GM12872 (cell line): ENCODE measurements at regions not wholly inside any gene's neighbourhood (a gene's known extent, or its start where the extent isn't known, plus 50 kb on each side); places are given as distances from the start of the nearest gene placed in this dataset.

Experiments used
- CTCF ChIP-seq: IDR thresholded peaks from 3 replicates; pipeline ENCODE4 v1.5.1; 2011; ENCODE audit warnings: low read depth, mild to moderate bottlenecking, low read length, moderate library complexity; ENCODE audit not compliant: insufficient read depth

- TF ChIP-seq CTCF, result no peak
Observed at GRCh38 chr17:33352526-33352925, 59.4 kb upstream of the ASIC2 start.

GRCh38 chr17:33356266-33356665, 63.2 kb upstream of the ASIC2 start:
- no peak for TF ChIP-seq CTCF

GRCh38 chr17:33363475-33363874, 70.4 kb upstream of the ASIC2 start:
- TF ChIP-seq CTCF, result no peak

- no peak for TF ChIP-seq CTCF
Observed at GRCh38 chr17:33366960-33367359, 73.9 kb upstream of the ASIC2 start.

- no peak for TF ChIP-seq CTCF
Observed at GRCh38 chr17:33369149-33369548, 76.1 kb upstream of the ASIC2 start.

GRCh38 chr17:33369876-33370275, 76.8 kb upstream of the ASIC2 start:
- no peak for TF ChIP-seq CTCF

GRCh38 chr17:33370401-33370800, 77.3 kb upstream of the ASIC2 start:
- no peak for TF ChIP-seq CTCF

- no peak for TF ChIP-seq CTCF
Observed at GRCh38 chr17:33371377-33371776, 78.3 kb upstream of the ASIC2 start.
